Natural killer cell (primary cell): ENCODE measurements at regions not wholly inside any gene's neighbourhood (a gene's known extent, or its start where the extent isn't known, plus 50 kb on each side); places are given as distances from the start of the nearest gene placed in this dataset.

Experiments used
- ATAC-seq, 3 donors: fragments of 150-1000 bp in 2 of 3; fragments of 200-7000 bp in 1 of 3; cut with Tn5 transposase; 1 replicate in 1 of 3; 2 replicates in 2 of 3; pipeline ENCODE4 v1.10.0; 2021; ENCODE audit warnings: mild to moderate bottlenecking in 2 of 3, moderate library complexity in 2 of 3
- DNase-seq, 2 donors: peaks; one replicate each; pipeline versions ENCODE4 v3.0.0 to v3.0.0-alpha.2; 2013 to 2021; ENCODE audit warnings: mixed read lengths in 1 of 2
- H3K27ac ChIP-seq: one replicate; pipeline ENCODE4 v1.5.1; 2013; ENCODE audit warnings: mild to moderate bottlenecking, low read length
- H3K27me3 ChIP-seq: one replicate; pipeline ENCODE4 v1.6.1; 2013; ENCODE audit warnings: low read length; ENCODE audit not compliant: control insufficient read depth, insufficient read depth
- H3K36me3 ChIP-seq: one replicate; pipeline ENCODE4 v1.6.1; 2013; ENCODE audit warnings: low read length; ENCODE audit not compliant: control insufficient read depth, insufficient read depth
- H3K4me1 ChIP-seq: one replicate; pipeline ENCODE4 v1.6.1; 2013; ENCODE audit warnings: low read length; ENCODE audit not compliant: control insufficient read depth, insufficient read depth
- H3K4me3 ChIP-seq: one replicate; pipeline ENCODE4 v1.5.1; 2013; ENCODE audit warnings: low read length
- H3K9me3 ChIP-seq: one replicate; pipeline ENCODE4 v1.6.1; 2013; ENCODE audit warnings: low read length; ENCODE audit not compliant: control insufficient read depth, insufficient read depth
- H3K27ac Mint-ChIP-seq, 2 donors: one replicate each; pipeline ENCODE4 v1.8.0; 2022; ENCODE audit warnings: mild to moderate bottlenecking in 2 of 2, mixed read lengths in 2 of 2, moderate library complexity in 1 of 2
- H3K27me3 Mint-ChIP-seq, 2 donors: one replicate each; pipeline ENCODE4 v1.8.0; 2022; ENCODE audit warnings: low read depth in 2 of 2, mixed read lengths in 2 of 2
- H3K36me3 Mint-ChIP-seq: one replicate; pipeline ENCODE4 v1.8.0; 2022; ENCODE audit warnings: mixed read lengths
- H3K4me1 Mint-ChIP-seq, 2 donors: one replicate each; pipeline ENCODE4 v1.8.0; 2022; ENCODE audit warnings: mixed read lengths in 2 of 2
- H3K4me3 Mint-ChIP-seq: one replicate; pipeline ENCODE4 v1.8.0; 2022; ENCODE audit warnings: mild to moderate bottlenecking, moderate library complexity, mixed read lengths
- H3K9me3 Mint-ChIP-seq, 2 donors: one replicate each; pipeline ENCODE4 v1.8.0; 2022; ENCODE audit warnings: mixed read lengths in 2 of 2
- WGBS: methylation state at CpG from one replicate; pipeline ENCODE4 v1.1.7; 2013; ENCODE audit warnings: missing lambda C conversion rate; ENCODE audit not compliant: insufficient coverage; 5-methylcytosine and 5-hydroxymethylcytosine counted together
- intact Hi-C: fragments of 100-400 bp; cut with micrococcal nuclease; formaldehyde crosslinking; loops from one replicate; pipeline ENCODE4 v1.14.2; 2022
- TF ChIP-seq, protein P1 (sequence below): fragments of 200-600 bp; IDR thresholded peaks from one replicate; pipeline ENCODE4 v1.8.0; 2022; ENCODE audit warnings: antibody characterized with exemption

DNA sequence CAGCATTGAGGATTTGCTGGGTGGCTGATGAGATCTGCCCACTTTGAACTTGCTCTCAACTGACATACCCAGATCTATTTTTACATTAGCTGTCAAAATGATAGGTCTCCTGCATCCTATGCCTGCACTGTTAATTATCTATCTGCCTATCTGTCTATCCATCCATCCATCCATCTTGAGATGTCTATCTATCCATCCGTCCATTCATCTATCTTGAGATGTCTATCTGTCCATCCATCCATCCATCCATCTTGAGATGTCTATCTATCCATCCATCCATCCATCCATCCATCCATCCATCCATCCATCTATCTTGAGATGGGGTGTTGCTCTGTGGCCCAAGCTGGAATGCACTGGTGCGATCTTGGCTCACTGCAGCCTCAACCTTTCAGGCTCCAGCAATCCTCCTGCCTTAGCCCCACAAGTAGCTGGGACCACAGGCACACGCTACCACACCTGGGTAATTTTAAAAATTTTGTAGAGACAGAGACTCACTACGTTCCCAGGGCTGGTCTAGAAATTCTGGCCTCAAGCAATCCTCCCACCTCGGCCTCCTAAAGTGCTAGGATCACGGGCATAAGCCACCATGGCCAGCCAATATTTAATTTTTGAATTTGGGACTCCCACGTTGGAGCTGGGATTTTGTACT, 159.4 kb upstream of the NSMCE3 start:
- H3K27me3 Mint-ChIP-seq, result peaks cover 7 to 21% of the 10 kb centered on the region in 2 donors
- H3K36me3 Mint-ChIP-seq, result no peaks in the 10 kb centered on the region
- no peaks in the 10 kb centered on the region for H3K9me3 ChIP-seq
- H3K4me1 ChIP-seq, result no peaks in the 10 kb centered on the region
- no peak overlapping the region for H3K27ac ChIP-seq
- WGBS, result 78% methylated on average over 7 of the region's 7 CpGs
- DNase-seq, result no peak
- no peak overlapping the region for H3K4me3 Mint-ChIP-seq
- TF ChIP-seq, protein P1, sequence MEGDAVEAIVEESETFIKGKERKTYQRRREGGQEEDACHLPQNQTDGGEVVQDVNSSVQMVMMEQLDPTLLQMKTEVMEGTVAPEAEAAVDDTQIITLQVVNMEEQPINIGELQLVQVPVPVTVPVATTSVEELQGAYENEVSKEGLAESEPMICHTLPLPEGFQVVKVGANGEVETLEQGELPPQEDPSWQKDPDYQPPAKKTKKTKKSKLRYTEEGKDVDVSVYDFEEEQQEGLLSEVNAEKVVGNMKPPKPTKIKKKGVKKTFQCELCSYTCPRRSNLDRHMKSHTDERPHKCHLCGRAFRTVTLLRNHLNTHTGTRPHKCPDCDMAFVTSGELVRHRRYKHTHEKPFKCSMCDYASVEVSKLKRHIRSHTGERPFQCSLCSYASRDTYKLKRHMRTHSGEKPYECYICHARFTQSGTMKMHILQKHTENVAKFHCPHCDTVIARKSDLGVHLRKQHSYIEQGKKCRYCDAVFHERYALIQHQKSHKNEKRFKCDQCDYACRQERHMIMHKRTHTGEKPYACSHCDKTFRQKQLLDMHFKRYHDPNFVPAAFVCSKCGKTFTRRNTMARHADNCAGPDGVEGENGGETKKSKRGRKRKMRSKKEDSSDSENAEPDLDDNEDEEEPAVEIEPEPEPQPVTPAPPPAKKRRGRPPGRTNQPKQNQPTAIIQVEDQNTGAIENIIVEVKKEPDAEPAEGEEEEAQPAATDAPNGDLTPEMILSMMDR, result no peak
- H3K27ac Mint-ChIP-seq, result no peak overlapping the region
- no peaks in the 10 kb centered on the region for H3K4me1 Mint-ChIP-seq
- intact Hi-C loops, result no loop called here
- no peaks in the 10 kb centered on the region for H3K36me3 ChIP-seq
- H3K27me3 ChIP-seq, result no peaks in the 10 kb centered on the region
- H3K9me3 Mint-ChIP-seq, result peaks cover 2 to 4% of the 10 kb centered on the region in 2 donors
- no peak for ATAC-seq
- H3K4me3 ChIP-seq, result no peak overlapping the region

DNA sequence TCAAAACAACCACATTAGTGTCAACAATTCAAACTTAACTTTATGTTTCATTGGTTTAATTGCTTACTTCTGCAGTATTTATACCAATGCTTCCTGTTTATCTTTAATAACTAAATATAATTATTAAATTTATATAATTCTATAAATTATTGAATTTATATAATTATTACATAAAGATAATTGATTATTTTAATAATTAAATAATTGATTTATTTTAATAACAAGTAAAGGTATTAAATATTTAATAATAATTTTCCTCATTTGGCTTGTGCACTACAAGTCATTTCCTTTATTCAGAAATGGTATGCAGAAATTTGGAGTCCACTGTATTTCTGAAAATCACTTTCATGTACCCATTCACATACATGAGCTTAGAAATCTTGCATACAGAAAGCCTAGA, 156.2 kb upstream of the NSMCE3 start:
- Histone ChIP-seq H3K4me3 (no peak overlapping the region), H3K36me3 (no peaks in the 10 kb centered on the region), H3K4me1 (no peaks in the 10 kb centered on the region), H3K9me3 (no peaks in the 10 kb centered on the region), H3K27me3 (no peaks in the 10 kb centered on the region), H3K27ac (no peak overlapping the region)
- H3K27ac Mint-ChIP-seq, result no peak overlapping the region
- H3K4me1 Mint-ChIP-seq, result no peaks in the 10 kb centered on the region
- intact Hi-C loops, result no loop called here
- no peaks in the 10 kb centered on the region for H3K27me3 Mint-ChIP-seq
- H3K36me3 Mint-ChIP-seq, result no peaks in the 10 kb centered on the region
- H3K9me3 Mint-ChIP-seq, result peaks cover 2 to 4% of the 10 kb centered on the region in 2 donors
- ATAC-seq (no peak), DNase-seq (no peak)
- TF ChIP-seq, protein P1, result no peak
- no peak overlapping the region for H3K4me3 Mint-ChIP-seq

DNA sequence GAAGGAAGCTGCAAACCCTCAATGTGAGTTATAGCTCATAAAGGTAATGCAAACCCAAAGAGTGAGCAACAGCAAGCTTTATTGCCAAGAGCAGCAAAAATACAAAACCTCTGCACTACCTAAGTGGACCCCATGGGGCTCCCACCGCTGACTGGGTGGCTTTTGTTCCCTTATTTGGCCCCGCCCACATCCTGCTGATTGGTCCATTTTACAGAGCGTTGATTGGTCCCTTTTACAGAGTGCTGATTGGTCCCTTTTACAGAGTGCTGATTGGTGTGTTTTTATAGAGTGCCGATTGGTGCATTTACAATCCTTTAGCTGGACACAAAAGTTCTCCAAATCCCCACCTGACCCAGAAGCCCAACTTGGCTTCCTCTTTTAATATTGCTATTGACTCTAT, 154.5 kb upstream of the NSMCE3 start:
- Histone ChIP-seq H3K4me3 (no peak overlapping the region), H3K27ac (no peak overlapping the region), H3K9me3 (no peaks in the 10 kb centered on the region), H3K4me1 (no peaks in the 10 kb centered on the region), H3K36me3 (no peaks in the 10 kb centered on the region), H3K27me3 (no peaks in the 10 kb centered on the region)
- DNase-seq, result no peak
- TF ChIP-seq, protein P1, result no peak
- H3K4me1 Mint-ChIP-seq, result no peaks in the 10 kb centered on the region
- intact Hi-C loops, result no loop called here
- 82% methylated on average over 3 of the region's 4 CpGs for WGBS
- H3K27ac Mint-ChIP-seq, result no peak overlapping the region
- peaks cover 2 to 9% of the 10 kb centered on the region in 2 donors for H3K27me3 Mint-ChIP-seq
- H3K9me3 Mint-ChIP-seq, result peaks cover 2 to 4% of the 10 kb centered on the region in 2 donors
- no peak for ATAC-seq
- no peak overlapping the region for H3K4me3 Mint-ChIP-seq
- H3K36me3 Mint-ChIP-seq, result no peaks in the 10 kb centered on the region

DNA sequence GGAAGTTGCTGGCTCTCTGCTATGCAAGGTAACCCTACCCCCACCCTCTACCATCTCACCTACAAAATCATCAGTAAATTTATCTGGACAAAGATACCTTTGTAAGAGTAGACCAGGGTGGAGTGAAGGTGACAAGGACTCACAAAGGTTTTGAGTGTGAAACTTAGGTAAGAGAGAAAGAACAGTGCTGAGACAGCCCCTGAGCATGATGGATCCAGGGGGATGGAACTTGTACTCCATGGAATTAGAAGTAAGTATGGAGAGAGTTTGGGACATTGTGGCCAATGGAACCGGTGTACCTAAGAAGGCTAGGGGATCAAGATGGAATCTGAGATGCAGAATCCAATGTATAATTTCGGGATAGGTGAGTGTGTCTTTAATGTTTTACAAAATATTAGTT, 153.0 kb upstream of the NSMCE3 start:
- no peaks in the 10 kb centered on the region for H3K9me3 ChIP-seq
- no peaks in the 10 kb centered on the region for H3K4me1 ChIP-seq
- no peak overlapping the region for H3K27ac ChIP-seq
- no peak overlapping the region for H3K27ac Mint-ChIP-seq
- no peaks in the 10 kb centered on the region for H3K36me3 ChIP-seq
- 100% methylated on average over 1 of the region's 2 CpGs for WGBS
- H3K36me3 Mint-ChIP-seq, result no peaks in the 10 kb centered on the region
- TF ChIP-seq, protein P1, result no peak
- H3K27me3 Mint-ChIP-seq, result peaks cover 7 to 23% of the 10 kb centered on the region in 2 donors
- H3K4me1 Mint-ChIP-seq, result no peaks in the 10 kb centered on the region
- peaks cover 2% of the 10 kb centered on the region in 2 donors for H3K9me3 Mint-ChIP-seq
- DNase-seq (no peak), ATAC-seq (no peak)
- no peak overlapping the region for H3K4me3 ChIP-seq
- no peaks in the 10 kb centered on the region for H3K27me3 ChIP-seq
- H3K4me3 Mint-ChIP-seq, result no peak overlapping the region
- intact Hi-C loops, result no loop called here
